GM18505 (cell line): ENCODE measurements at regions not wholly inside any gene's neighbourhood (a gene's known extent, or its start where the extent isn't known, plus 50 kb on each side); places are given as distances from the start of the nearest gene placed in this dataset.
A peak's percentile ranks its signal among the peaks of the same experiment; 100 is the strongest.

Experiments used
- ATAC-seq: cut with Tn5 transposase; IDR thresholded peaks from one replicate; pipeline ENCODE4 v1.9.1; 2021; ENCODE audit not compliant: unreplicated experiment
- POLR2A ChIP-seq: IDR thresholded peaks from 4 replicates; pipeline ENCODE4 v1.6.1; 2011; ENCODE audit warnings: borderline replicate concordance; ENCODE audit not compliant: insufficient read depth, insufficient read length; ENCODE audit errors: extremely low read depth

DNA sequence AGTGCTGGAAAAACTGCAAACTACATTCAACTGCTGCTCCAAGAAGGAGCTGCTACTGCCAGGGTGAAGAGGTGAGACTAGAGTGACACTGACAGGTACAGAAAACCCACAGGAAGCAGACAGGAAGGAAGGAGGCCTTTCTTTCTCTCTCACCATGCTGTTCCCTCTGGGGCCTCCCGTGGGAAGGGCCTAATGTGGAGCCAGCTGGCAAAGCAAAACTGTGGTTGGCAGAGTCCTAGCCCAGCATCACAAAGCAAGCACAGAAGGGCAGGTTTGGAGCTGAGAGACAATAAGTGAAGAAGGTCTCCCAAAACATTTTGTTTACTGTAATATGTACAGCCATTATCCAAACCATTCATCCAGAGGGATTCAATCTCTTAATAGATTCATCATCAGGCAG is 122.5 kb upstream of the MAX start:
- no peak for TF ChIP-seq POLR2A
- no peak for ATAC-seq

GRCh38 chr14:65225299-65226159 is 123.2 kb upstream of the MAX start:
- ATAC-seq: no peak
- no peak for TF ChIP-seq POLR2A

DNA sequence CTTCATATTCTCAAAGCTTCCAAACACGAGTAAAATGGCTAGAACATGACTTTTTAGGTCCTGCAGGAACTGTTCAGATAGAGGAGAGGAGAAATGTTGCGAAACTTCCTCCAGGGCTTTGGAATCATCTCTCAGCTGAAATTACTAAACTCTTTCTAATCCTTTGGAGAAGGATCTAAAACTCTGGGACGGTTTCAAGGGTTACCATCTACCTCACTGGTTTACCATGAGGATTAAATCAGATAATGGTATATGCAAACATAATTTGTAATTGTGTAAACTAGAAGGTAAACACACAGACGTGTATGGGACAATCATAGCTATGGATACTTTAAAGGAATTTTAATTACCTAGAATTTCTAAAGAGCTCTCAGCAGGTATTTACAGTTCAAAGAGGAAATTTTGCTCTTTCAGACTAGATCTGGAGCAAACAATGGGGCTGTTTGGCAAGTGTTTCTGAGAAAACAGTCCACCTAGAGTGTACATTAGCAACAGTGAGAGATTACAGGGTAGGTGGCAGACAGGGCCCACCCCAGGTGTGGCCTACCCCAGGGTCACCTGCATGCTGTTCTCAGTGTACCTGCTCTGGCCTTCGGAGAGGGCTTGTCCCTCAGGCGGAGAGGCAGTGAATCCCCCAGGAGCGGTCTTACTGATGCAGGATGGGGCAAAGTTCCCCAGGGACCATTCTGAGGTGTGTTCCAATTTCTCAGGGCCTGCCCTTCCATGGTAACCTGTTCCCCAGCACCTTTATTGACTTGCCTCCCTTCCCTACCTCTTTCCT is 124.7 kb upstream of the MAX start:
- TF ChIP-seq POLR2A: no peak
- no peak for ATAC-seq

- ATAC-seq: peak; percentile 78
- TF ChIP-seq POLR2A: peak; percentile 19
Observed at GRCh38 chr14:65228436-65228835, 126.1 kb upstream of the MAX start.

GRCh38 chr14:65228956-65229747 is 126.8 kb upstream of the MAX start:
- no peak for TF ChIP-seq POLR2A
- no peak for ATAC-seq

DNA sequence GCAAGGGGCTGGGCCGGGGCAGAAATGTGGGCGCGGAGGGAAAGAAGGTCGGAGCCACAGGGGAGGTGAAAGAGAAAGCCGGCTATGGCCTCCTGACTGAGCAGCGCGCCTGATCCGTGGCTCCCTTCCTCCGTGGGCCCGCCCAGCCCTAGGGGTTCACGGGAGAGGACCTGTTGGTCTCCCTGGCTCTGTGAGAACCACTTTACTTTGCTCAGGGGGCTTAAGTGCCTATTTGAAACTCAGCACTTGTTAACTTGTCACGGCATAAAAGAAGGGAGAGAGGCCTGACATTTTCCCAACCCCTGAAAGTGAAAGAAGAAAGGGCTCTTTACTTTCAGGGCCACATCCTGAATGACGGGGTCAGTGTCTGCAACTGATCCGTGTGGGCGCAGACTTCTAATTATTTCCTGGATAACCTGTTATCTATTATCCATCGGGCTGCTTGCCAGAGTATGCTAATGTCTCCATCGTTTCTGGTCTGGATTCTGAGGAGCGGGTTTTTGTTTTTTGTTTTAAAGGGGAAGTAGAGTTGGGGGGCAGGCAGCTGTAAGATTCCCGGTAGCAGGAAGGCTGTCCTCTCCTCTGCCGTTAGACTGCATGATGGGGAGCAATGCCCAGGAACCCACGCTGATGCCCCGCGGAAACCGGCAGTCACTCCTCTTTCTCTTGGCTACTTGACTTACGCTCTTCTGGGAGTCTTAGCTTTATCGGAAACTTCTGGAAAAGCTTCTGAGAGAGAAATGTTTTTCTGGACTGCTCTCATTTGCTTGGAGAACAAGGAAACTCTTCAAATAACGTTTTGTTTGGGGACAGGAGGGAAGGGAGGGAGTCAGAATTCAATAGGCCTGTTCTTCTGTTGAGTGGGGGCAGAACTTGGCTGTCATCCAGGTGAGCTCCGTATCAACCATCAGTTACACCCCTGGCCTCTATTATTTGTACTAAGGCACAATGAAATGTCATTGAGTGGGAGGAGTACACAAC is 127.7 kb upstream of the MAX start:
- ATAC-seq: no peak
- TF ChIP-seq POLR2A: peak; percentile 47

GRCh38 chr14:65231286-65231980 is 129.1 kb upstream of the MAX start:
- no peak for ATAC-seq
- no peak for TF ChIP-seq POLR2A

- TF ChIP-seq POLR2A: no peak
- no peak for ATAC-seq
Observed at GRCh38 chr14:65234752-65235361, 132.5 kb upstream of the MAX start.

DNA sequence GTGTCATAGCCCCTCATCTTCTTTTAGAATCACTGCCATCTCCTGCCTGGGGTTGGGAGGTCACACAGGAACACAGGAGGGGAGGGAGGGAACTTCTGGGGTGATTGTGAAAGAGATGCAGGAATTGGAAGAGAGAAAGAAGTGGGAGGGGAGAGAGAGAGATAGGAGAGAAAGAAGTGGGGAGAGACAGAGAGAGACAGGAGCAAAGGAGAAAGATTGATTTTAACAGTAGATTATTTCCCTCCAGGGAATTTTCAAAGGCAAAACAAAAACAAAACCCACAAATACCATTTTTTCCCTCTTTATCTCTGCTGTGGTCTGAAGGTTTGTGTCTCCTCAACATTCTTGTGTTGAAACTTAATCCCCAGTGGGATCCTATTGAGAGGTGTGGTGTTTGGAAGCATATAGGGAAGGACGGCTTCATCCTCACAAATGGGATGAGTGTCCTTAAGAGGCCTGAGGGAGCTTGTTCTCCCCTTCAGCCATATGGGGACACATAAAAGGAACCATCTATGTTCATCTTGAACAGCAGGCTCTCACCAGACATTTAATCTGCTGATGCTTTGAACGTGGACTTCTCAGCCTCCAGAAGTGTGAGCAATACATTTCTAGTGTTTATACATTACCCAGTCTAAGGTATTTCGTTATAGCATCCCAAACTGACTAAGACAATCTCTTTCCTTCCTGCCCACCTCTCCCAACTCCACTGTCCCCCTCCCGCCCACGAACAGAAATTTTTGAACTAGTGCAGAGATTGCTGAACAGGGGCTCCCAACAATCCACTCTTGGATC is 134.9 kb upstream of the MAX start:
- TF ChIP-seq POLR2A: no peak
- ATAC-seq: no peak

DNA sequence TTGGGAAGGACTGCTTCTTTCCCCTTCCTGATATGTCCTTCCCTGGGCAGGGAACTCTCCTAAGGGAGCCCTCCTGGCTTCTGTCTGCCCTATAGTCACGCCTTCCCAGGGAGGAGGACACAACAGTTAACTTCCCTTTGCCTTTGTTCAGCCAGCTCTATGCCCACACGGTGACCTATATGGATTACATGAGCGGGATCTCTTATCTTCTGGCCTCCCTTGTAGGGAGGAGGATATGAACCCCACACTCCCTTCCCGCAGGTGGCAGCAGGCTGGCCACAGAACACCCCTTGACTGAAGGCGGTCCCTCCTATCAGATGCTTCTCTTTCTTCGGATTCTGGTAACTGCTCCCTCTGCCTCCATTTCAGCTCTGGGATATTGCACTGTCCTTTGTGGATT is 135.6 kb upstream of the MAX start:
- no peak for ATAC-seq
- TF ChIP-seq POLR2A: no peak

GRCh38 chr14:65238456-65238855 is 136.1 kb upstream of the MAX start:
- no peak for TF ChIP-seq POLR2A
- no peak for ATAC-seq
